ENCODE measurements at regions not wholly inside any gene's neighbourhood (a gene's known extent, or its start where the extent isn't known, plus 50 kb on each side); places are given as distances from the start of the nearest gene placed in this dataset.

GRCh38 chr2:116329280-116329679, 1485.2 kb upstream of the DDX18 start:
- WGBS (ENCODE audit: insufficient coverage), result no CpG with 5 or more reads among the region's 3 CpGs

GRCh38 chr2:116340690-116341089, 1473.8 kb upstream of the DDX18 start:
- no peaks in the 10 kb centered on the region for H3K27me3 Mint-ChIP-seq (ENCODE audit: low read depth in 3 of 3)
- no peak for DNase-seq
- H3K4me1 ChIP-seq (ENCODE audit: control insufficient read depth in 1 of 2, insufficient read depth in 2 of 2, low read length in 2 of 2), result no peaks in the 10 kb centered on the region
- H3K79me2 ChIP-seq (ENCODE audit: insufficient read depth, low read length), result no peaks in the 10 kb centered on the region
- H3K9me3 ChIP-seq (replicated peaks in 1 of 2; ENCODE audit: control insufficient read depth in 1 of 2, insufficient read depth in 1 of 2, low read length in 2 of 2), result no peaks in the 10 kb centered on the region
- H3K9ac ChIP-seq (ENCODE audit: insufficient read depth, low read length, poor library complexity, severe bottlenecking), result no peak overlapping the region
- H3K27ac ChIP-seq (ENCODE audit: low read depth in 1 of 2, low read length in 2 of 2), result no peak overlapping the region
- H3K36me3 ChIP-seq (replicated peaks in 1 of 2; ENCODE audit: control insufficient read depth in 1 of 2, insufficient read depth in 2 of 2, low read length in 2 of 2), result no peaks in the 10 kb centered on the region
- 60% methylated on average over 1 of the region's 2 CpGs for WGBS (ENCODE audit: insufficient coverage)
- H3K9me3 Mint-ChIP-seq, result peaks cover 0 to 11% (median 5%) of the 10 kb centered on the region in 7 donors
- H3K27me3 ChIP-seq (ENCODE audit: control insufficient read depth in 2 of 2, insufficient read depth in 2 of 2, low read length in 2 of 2), result no peaks in the 10 kb centered on the region
- intact Hi-C loops (cut with micrococcal nuclease), result no loop called here
- H3K4me3 ChIP-seq (replicated peaks in 1 of 3; ENCODE audit: low read depth in 2 of 3, low read length in 3 of 3), result no peak overlapping the region
- H3K4me2 ChIP-seq (replicated peaks; ENCODE audit: extremely low read depth, low read length, poor library complexity, severe bottlenecking), result no peak overlapping the region
- no peaks in the 10 kb centered on the region for H4K20me1 ChIP-seq (ENCODE audit: insufficient read depth, low read length)
- no peak overlapping the region for H3K27ac Mint-ChIP-seq
- no peak for TF ChIP-seq CTCF (IDR thresholded peaks at IDR 0.05)
- H3K4me1 Mint-ChIP-seq, result no peaks in the 10 kb centered on the region
- H3K36me3 Mint-ChIP-seq, result no peaks in the 10 kb centered on the region
- no peak overlapping the region for H2AFZ ChIP-seq (ENCODE audit: insufficient read depth, low read depth, low read length, poor library complexity, severe bottlenecking)
- no peak overlapping the region for H3K4me3 Mint-ChIP-seq

More at GRCh38 chr2:116329280-116329679, 1485.2 kb upstream of the DDX18 start:
- Mint-ChIP-seq H3K27ac (no peak overlapping the region), H3K27me3 (ENCODE audit: low read depth in 3 of 3) (no peaks in the 10 kb centered on the region), H3K4me1 (no peaks in the 10 kb centered on the region), H3K4me3 (no peak overlapping the region), H3K9me3 (peaks cover 0 to 8% (median 2%) of the 10 kb centered on the region in 7 donors), H3K36me3 (no peaks in the 10 kb centered on the region)
- Histone ChIP-seq H3K4me1 (ENCODE audit: control insufficient read depth in 1 of 2, insufficient read depth in 2 of 2, low read length in 2 of 2) (no peaks in the 10 kb centered on the region), H3K36me3 (replicated peaks in 1 of 2; ENCODE audit: control insufficient read depth in 1 of 2, insufficient read depth in 2 of 2, low read length in 2 of 2) (no peaks in the 10 kb centered on the region), H3K79me2 (ENCODE audit: insufficient read depth, low read length) (no peaks in the 10 kb centered on the region), H4K20me1 (ENCODE audit: insufficient read depth, low read length) (no peaks in the 10 kb centered on the region), H3K27ac (ENCODE audit: low read depth in 1 of 2, low read length in 2 of 2) (no peak overlapping the region), H3K4me3 (replicated peaks in 1 of 3; ENCODE audit: low read depth in 2 of 3, low read length in 3 of 3) (no peak overlapping the region), H3K9ac (ENCODE audit: insufficient read depth, low read length, poor library complexity, severe bottlenecking) (no peak overlapping the region), H3K27me3 (ENCODE audit: control insufficient read depth in 2 of 2, insufficient read depth in 2 of 2, low read length in 2 of 2) (no peaks in the 10 kb centered on the region), H2AFZ (ENCODE audit: insufficient read depth, low read depth, low read length, poor library complexity, severe bottlenecking) (no peak overlapping the region), H3K9me3 (replicated peaks in 1 of 2; ENCODE audit: control insufficient read depth in 1 of 2, insufficient read depth in 1 of 2, low read length in 2 of 2) (no peaks in the 10 kb centered on the region), H3K4me2 (replicated peaks; ENCODE audit: extremely low read depth, low read length, poor library complexity, severe bottlenecking) (no peak overlapping the region)
- intact Hi-C loops (cut with micrococcal nuclease), result no loop called here
- no peak for DNase-seq
- TF ChIP-seq CTCF (IDR thresholded peaks at IDR 0.05), result no peak
